ENCODE measurements at regions not wholly inside any gene's neighbourhood (a gene's known extent, or its start where the extent isn't known, plus 50 kb on each side); places are given as distances from the start of the nearest gene placed in this dataset.

DNA sequence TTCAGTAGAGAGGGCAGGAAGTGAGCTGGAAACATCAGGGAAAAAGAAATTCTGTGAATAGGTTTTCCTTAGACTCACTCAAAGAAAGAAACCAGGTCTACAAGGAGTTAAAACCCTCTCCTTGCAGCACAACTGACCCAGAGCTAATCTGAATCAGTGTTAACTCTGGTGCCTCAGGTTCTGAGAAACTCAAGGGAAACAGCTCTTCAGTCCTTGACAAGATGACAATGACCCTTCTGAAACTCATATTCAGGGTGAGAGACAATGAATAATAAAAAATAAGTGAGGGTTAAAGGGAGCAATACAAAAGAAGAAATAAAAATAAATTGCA is 903.6 kb downstream of the STPG2 start:
- Histone ChIP-seq H3K27ac (ENCODE audit: low read depth in 1 of 2, low read length in 2 of 2) (no peak overlapping the region), H3K79me2 (ENCODE audit: insufficient read depth, low read length) (no peaks in the 10 kb centered on the region), H3K9ac (ENCODE audit: insufficient read depth, low read length, poor library complexity, severe bottlenecking) (no peak overlapping the region), H4K20me1 (ENCODE audit: insufficient read depth, low read length) (no peaks in the 10 kb centered on the region), H2AFZ (ENCODE audit: insufficient read depth, low read depth, low read length, poor library complexity, severe bottlenecking) (no peak overlapping the region), H3K36me3 (replicated peaks in 1 of 2; ENCODE audit: control insufficient read depth in 1 of 2, insufficient read depth in 2 of 2, low read length in 2 of 2) (no peaks in the 10 kb centered on the region), H3K9me3 (replicated peaks in 1 of 2; ENCODE audit: control insufficient read depth in 1 of 2, insufficient read depth in 1 of 2, low read length in 2 of 2) (peaks cover 4 to 12% of the 10 kb centered on the region in 2 donors), H3K27me3 (ENCODE audit: control insufficient read depth in 2 of 2, insufficient read depth in 2 of 2, low read length in 2 of 2) (no peaks in the 10 kb centered on the region), H3K4me2 (replicated peaks; ENCODE audit: extremely low read depth, low read length, poor library complexity, severe bottlenecking) (no peak overlapping the region), H3K4me1 (ENCODE audit: control insufficient read depth in 1 of 2, insufficient read depth in 2 of 2, low read length in 2 of 2) (no peaks in the 10 kb centered on the region), H3K4me3 (replicated peaks in 1 of 3; ENCODE audit: low read depth in 2 of 3, low read length in 3 of 3) (no peak overlapping the region)
- Mint-ChIP-seq H3K4me3 (no peak overlapping the region), H3K36me3 (no peaks in the 10 kb centered on the region), H3K9me3 (peaks cover 2 to 14% (median 6%) of the 10 kb centered on the region in 7 donors), H3K4me1 (no peaks in the 10 kb centered on the region), H3K27ac (no peak overlapping the region), H3K27me3 (ENCODE audit: low read depth in 3 of 3) (no peaks in the 10 kb centered on the region)
- TF ChIP-seq, protein P1, sequence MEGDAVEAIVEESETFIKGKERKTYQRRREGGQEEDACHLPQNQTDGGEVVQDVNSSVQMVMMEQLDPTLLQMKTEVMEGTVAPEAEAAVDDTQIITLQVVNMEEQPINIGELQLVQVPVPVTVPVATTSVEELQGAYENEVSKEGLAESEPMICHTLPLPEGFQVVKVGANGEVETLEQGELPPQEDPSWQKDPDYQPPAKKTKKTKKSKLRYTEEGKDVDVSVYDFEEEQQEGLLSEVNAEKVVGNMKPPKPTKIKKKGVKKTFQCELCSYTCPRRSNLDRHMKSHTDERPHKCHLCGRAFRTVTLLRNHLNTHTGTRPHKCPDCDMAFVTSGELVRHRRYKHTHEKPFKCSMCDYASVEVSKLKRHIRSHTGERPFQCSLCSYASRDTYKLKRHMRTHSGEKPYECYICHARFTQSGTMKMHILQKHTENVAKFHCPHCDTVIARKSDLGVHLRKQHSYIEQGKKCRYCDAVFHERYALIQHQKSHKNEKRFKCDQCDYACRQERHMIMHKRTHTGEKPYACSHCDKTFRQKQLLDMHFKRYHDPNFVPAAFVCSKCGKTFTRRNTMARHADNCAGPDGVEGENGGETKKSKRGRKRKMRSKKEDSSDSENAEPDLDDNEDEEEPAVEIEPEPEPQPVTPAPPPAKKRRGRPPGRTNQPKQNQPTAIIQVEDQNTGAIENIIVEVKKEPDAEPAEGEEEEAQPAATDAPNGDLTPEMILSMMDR (IDR thresholded peaks at IDR 0.05), result no peak
- no peak for DNase-seq
- intact Hi-C loops (cut with micrococcal nuclease), result no loop called here

DNA sequence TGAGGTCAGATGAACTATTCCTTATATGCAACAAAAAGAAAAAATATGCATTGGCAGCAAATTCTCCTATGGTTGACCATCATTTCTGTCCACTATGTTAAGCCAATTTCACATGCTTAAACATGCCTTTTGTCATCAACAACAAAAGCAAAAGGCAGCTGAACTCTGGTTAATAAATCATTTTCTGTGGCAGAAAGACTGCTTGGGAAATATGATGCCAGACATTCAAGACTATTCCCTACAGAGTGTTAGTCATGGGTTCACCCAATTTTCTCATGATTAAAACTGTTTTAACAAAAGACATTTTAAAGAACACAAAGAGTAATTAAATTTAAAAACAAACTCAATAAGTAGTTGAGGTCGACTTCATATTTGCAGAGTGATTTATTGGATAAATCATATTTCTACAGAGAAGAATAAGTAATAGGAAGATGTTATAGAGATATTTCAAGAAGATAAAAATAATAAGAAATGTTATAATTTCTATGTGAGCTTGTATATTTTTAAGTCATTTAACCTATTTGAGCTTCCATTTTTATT is 890.6 kb downstream of the STPG2 start:
- Histone ChIP-seq H3K4me2 (replicated peaks; ENCODE audit: extremely low read depth, low read length, poor library complexity, severe bottlenecking) (no peak overlapping the region), H3K79me2 (ENCODE audit: insufficient read depth, low read length) (no peaks in the 10 kb centered on the region), H3K4me3 (replicated peaks in 1 of 3; ENCODE audit: low read depth in 2 of 3, low read length in 3 of 3) (no peak overlapping the region), H2AFZ (ENCODE audit: insufficient read depth, low read depth, low read length, poor library complexity, severe bottlenecking) (no peak overlapping the region), H3K4me1 (ENCODE audit: control insufficient read depth in 1 of 2, insufficient read depth in 2 of 2, low read length in 2 of 2) (no peaks in the 10 kb centered on the region), H4K20me1 (ENCODE audit: insufficient read depth, low read length) (no peaks in the 10 kb centered on the region), H3K9ac (ENCODE audit: insufficient read depth, low read length, poor library complexity, severe bottlenecking) (no peak overlapping the region), H3K27ac (ENCODE audit: low read depth in 1 of 2, low read length in 2 of 2) (no peak overlapping the region), H3K27me3 (ENCODE audit: control insufficient read depth in 2 of 2, insufficient read depth in 2 of 2, low read length in 2 of 2) (no peaks in the 10 kb centered on the region), H3K9me3 (replicated peaks in 1 of 2; ENCODE audit: control insufficient read depth in 1 of 2, insufficient read depth in 1 of 2, low read length in 2 of 2) (peaks cover 0 to 6% of the 10 kb centered on the region in 2 donors), H3K36me3 (replicated peaks in 1 of 2; ENCODE audit: control insufficient read depth in 1 of 2, insufficient read depth in 2 of 2, low read length in 2 of 2) (no peaks in the 10 kb centered on the region)
- Mint-ChIP-seq H3K27ac (no peak overlapping the region), H3K36me3 (no peaks in the 10 kb centered on the region), H3K4me3 (no peak overlapping the region), H3K4me1 (no peaks in the 10 kb centered on the region), H3K27me3 (ENCODE audit: low read depth in 3 of 3) (peaks cover 0 to 2% (median 0%) of the 10 kb centered on the region in 3 donors), H3K9me3 (peaks cover 0 to 8% (median 2%) of the 10 kb centered on the region in 7 donors)
- intact Hi-C loops (cut with micrococcal nuclease), result no loop called here
- WGBS (ENCODE audit: insufficient coverage), result no CpG with 5 or more reads among the region's 1 CpG
- TF ChIP-seq, protein P1 (IDR thresholded peaks at IDR 0.05), result no peak
- DNase-seq, result no peak
